ENCODE measurements at regions not wholly inside any gene's neighbourhood (a gene's known extent, or its start where the extent isn't known, plus 50 kb on each side); places are given as distances from the start of the nearest gene placed in this dataset.
A peak's percentile ranks its signal among the peaks of the same experiment; 100 is the strongest.
"Not testable (repeated sequence)": the region's sequence is repeated elsewhere in the genome, so short reads cannot be mapped to it uniquely, and the experiment has no call there.

DNA sequence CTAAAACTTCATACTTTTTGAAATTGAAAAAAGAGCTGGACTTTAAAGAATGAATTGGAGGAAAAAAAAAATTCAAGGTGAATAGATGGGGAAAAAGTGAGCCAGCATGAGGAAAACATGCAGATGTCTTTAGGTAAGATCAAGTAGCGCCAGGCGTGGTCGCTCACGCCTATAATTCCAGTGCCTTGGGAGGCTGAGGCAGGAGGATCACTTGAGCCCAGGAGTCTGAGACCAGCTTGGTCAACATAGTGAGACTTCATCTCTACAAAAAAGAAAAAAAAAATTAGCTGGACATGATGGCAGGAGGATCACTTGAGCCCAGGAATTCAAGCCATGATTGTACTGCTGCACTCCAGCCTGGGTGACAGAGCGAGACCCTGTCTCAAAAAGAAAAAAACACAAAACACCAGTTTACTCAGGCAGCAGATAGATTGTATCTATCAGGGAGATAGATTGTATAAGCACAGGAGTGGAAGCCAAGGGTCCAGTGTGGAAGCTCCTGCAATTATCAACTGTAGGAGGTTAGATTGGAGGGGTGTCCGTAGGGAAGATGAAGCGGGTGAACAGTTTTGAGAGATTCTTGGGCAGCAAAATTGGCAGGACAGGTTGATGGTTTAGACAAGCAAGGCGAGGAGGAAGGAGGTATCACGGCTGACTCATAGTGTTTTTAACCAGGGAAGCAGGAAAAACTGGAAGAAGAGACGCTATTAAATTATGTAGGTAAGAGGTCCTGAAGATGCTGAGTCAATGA, 97.6 kb upstream of the ZNF217 start:
- no peak for DNase-seq

DNA sequence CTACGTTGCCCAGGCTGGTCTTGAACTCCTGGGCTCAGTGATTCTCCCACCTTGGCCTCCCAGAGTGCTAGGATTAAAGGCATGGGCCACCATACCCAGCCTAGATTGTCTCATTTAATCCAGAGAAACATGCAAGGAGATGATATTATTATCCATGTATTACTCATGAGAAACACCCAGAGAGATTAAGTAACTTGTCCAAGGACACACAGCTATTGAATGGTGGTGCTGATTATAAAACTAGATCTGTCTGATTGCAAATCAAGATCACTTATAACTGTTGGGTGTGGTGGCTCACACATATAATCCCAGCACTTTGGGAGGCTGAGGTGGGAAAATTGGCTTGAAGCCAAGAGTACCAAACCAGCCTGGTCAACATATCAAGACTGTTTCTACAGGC, 94.4 kb upstream of the ZNF217 start:
- DNase-seq = no peak

DNA sequence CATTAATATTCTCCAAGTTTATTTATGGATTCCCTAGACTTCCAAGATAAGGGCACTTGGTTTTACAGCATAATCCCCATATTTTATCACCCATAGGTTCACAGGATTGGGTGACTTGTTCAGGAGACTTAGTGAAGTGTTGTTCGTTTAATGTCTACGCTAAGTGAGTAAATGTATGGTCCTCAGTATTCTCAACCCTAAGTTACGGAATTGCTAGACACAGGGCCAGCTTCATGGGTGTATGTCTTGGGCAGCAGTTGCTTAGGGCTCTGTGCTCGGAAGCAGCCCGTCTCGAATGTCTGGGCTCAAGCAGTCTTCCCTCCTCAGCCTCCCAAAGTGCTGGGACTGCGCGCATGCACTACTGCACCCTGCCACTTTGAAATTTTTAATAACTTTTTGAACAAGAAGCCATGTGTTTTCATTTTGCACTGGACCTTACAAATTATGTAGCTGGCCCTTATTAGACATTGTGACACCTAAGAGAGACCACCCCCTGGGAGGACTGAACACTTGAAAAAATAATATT, 91.5 kb upstream of the ZNF217 start:
- no peak for DNase-seq

DNA sequence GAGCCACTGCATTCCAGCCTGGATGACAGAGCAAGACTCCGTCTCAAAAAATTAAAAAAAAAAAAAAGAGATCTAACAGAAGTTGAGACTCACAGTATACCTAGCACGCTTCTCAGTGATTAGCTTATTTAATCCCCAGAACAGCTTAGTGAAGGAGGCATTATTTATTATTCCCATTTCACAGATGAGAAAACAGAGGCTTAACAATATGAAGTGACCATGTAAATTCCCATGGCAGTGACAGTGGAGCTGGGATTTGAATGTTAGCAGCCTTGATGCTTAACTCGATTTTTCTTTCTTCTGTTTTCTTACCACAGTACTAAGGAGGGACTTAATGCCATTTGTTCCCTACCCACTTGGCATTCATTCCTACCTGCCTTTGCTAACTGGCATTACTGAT, 89.9 kb upstream of the ZNF217 start:
- no peak for DNase-seq

DNA sequence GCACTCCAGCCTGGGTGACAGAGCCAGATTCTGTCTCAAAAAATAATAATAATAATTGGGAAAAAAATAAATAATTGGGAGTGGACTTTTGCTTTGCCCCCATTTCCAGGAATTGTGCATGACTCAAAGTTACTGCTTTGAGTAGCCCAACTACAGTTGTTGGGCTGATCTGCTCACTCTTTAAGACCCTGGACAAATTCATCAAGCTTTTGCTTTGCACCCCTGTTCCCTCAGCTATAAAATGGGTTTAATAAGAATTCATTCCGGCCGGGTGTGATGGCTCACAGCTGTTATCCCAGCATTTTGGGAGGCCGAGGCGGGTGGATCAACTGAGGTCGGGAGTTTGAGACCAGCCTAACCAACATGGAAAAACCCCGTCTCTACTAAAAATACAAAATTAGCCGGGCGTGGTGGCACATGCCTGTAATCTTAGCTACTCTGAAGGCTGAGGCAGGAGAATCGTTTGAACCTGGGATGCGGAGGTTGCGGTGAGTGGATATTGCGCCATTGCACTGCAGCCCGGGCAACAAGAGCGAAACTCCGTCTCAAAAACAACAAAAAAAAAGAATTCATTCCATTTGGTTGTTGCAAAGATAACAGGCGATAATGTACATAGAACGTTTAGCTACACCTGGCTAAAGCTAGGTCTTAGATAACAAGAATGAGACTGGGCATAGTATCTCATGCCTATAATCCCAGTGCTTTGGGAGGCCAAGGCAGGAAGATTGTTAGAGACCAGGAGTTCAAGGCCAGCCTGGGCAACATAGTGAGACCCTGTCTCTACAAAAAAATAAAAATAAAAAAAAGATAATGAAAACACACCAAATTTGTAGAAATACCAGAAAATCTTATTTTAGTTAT, 87.9 kb upstream of the ZNF217 start:
- DNase-seq = no peak

DNA sequence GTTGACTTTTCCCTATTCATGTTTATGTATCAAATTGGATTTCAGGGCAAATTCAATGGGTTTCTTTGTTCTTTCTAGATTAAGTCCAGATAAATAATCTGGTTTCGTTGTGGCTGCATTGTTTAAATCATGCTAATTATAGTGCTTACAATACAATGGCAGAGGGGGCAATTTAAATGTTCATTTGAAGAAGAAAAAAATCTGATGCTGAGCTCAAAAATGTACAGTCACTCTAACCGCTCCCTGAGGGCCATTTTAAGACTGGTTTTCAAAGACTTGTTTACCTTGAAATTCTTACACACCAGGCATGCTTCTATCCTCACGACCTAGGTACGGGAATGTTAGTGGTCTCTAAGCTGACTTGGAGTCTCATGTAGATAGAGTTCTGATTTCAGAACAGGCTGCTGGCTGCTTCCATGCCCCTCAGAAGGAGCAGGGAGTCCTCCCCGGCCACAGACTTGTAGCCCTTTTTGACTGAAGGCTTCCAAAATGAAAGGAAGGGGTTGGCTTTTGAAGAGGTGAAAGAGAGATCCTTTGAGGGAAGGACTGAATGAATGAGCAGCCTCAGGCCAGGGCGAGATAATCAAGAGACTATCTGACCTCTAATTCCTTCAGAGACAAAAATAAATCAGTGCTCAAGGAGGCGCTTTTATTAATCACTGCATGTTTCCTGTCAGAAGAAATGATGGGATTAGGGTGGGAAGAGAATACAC, 86.1 kb upstream of the ZNF217 start:
- no peak for DNase-seq

DNA sequence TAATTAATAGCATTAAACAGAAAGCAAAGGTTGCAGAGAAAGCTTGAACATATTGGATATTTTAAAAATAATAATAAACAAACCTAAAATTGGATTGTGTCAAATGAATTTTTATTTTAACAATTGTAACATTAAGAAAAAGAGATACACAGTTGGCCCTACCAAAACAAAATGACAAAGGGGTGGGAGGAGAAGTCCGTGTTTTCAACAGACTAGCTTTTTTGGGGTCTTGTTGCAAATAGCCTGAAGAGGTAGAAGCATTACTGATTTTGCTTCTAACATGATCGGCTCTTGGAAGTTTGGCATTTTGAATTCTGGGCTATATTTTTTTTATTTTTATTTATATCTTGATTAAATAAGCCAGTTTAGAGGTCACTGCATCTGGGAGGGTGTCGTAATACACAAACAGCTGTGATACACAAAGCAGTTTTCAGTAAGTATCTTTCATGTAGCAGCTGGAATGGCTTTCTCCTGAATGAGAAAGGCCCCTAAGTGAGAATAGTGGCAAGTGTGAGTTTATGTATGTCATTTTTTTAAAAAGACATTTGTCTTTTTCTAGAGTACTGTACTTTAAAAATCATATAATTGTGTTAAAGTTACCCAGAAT, 85.5 kb upstream of the ZNF217 start:
- DNase-seq = no peak

DNA sequence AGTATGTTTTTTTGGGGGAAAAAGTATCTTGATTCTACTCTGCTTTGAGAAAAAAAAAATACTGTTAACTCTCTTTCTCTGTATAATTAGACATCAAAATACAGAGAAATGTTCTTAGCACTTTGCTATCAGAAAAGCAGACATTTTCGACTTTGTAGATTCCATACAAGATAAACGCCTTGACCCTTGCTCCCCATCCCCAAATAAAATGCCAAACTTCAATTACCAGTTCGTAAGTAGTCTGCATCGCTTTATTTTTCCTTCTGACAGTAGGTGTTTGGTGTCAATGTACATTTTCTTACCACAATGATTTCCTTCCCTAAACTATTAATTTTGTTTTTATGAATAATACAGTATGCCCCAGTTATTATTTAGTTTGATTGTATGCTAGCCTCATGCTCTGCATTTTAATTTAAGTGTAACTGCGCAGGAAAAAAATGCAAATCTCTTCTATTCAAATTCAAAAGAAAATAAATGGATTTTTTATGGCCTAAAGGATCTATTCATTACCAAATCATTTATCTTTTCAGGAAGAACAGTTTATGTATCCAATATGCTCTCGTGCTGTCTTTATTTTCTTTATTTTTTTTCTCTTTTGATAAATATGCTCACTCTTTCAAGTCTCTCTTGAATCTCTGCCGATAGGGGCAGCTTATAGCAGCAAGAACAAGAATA, 84.8 kb upstream of the ZNF217 start:
- no peak for DNase-seq

DNA sequence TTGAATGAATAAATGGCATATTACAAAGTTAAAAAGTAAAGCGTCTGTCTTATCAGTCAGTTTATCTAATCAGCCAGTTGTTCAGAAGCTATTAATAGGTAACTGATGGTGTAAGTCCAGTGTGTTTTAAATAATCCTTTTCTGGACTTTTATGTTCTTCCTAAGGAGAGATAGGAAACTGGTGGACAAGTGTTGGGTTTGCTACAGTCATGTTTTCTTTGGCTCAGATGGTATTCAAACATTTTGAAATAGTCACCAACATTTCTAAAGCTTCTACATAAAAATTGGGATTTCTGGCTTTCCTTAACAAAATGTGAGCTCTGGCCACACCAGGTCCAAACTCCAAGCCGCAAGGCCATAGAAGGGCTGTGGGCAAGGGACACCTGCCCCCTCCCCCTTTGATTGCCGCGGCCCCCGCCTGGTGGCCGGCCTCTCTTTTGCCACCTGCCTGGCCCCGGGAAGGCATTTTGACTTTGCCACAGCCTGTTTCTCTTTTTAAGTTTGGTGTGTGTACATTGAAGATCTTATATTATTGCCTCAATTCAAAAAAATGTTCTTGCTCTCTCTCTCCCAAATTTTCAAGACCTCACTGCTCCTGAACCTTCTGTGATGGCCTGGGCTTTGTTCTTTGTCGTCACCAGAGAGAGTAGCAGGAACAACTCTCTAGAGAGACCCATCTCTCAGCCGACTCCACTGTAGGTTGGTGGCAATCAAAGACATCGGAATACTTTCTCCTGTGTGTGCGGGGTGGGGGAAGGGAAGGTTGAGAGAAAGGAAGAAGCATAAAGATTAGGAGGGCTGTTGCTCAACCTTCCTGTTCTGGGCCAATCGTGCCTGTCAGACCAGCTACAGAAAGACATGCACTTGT, 84.0 kb upstream of the ZNF217 start:
- DNase-seq = no peak

DNA sequence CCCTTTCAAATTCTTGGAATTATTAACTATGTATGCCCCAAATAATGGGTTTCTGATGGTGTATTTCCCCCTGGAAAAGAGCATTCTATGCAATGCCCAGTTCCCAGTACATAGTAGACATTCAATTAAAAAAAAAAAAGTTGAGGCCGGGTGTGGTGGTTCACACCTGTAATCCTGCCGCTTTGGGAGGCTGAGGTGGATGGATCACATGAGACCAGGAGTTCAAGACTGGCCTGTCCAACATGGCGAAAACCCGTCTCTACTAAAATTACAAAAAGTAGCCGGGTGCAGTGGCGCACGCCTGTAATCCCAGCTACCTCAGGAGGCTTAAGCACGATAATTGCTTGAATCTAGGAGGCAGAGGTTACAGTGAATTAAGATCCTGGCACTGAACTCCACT, 83.3 kb upstream of the ZNF217 start:
- no peak for DNase-seq

DNA sequence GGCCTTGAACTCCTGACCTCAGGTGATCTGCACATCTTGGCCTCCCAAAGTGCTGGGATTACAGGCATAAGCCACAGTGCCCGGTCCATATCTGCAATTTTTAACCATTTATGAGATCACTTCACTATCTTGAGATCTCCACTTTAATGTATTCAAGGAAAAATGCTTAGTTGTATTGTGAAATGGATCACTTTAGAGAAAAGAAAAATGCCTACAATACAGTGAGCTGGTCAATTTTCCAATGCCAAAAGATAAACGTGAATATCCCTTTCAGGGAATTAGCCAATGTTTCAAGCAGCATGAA, 82.8 kb upstream of the ZNF217 start:
- DNase-seq = no peak

DNA sequence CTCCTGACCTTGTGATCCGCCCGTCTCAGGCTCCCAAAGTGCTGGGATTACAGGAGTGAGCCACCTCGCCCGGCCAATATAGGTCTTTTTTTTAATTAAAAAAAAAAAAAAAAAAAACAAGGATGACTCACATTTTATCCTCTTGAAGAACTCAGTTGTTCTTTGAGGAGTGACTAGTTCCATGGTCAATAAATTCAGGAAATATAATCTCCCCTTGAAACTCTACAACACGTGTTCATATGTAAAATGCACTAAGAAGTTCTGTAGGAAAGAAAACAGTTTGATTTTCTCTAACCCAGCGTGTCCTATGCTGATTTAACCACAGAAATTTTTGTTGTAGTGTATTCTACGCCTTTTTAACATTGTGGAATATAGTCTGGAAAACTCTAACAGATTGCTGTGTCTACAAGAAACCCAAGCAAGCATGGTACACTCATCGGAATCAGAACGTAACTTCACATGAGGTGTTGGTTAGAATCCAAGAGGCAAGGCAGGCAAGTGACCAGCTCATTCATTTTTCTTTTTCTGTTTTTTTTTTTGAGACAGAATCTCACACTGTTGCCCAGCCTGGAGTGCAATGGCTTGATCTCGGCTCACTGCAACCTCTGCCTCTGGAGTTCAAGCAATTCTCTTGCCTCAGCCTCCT, 79.0 kb upstream of the ZNF217 start:
- peak; percentile 57 for DNase-seq

DNA sequence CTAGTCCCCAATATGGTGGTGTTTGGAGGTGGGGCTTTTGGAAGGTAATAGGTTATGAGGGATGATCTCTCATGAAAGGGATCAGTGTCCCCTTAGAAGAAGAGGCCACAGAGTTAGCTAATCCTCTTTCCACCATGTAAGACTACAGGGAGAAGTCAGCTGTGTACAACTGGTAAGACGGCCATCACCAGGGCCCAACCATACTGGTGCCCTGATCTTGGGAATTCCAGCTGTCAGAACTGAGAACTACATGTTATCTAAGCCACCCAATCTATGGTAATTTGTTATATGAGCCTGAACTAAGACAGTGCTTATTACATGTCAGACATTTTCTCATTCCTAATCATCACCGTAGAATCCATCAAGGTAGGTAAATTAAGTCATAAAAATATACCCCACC, 77.7 kb upstream of the ZNF217 start:
- DNase-seq = no peak

DNA sequence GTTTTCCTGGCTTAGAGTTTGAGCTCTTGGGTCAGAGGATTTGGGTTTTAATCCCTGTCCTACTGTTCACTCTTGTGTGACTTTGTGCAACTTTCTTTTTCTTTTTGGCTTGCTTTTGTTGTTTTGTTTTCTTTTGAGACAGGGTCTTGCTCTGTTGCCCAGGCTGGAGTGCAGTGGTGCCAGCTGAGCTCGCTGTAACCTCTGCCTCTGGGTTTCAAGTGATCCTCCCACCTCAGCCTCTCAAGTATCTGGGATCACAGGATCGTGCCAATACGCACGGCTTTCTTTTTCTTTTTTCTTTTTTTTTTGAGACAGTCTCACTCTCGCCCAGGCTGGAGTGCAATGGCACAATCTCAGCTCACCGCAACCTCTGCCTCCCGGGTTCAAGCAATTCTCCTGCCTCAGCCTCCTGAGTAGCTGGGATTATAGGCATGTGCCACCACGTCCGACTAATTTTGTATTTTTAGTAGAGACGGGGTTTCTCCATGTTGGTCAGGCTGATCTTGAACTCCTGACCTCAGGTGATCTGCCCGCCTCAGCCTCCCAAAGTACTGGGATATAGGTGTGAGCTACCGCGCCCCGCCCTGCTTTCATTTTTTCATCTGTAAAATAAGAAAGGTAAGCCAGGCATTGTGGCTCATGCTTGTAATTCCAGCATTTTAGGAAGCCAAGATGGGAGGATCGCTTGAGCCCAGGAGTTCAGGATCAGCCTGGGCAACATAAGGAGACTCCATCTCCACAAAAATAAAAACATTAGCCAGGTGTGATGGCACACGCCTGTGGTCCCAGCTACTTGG, 76.1 kb upstream of the ZNF217 start:
- not testable (repeated sequence) for DNase-seq

DNA sequence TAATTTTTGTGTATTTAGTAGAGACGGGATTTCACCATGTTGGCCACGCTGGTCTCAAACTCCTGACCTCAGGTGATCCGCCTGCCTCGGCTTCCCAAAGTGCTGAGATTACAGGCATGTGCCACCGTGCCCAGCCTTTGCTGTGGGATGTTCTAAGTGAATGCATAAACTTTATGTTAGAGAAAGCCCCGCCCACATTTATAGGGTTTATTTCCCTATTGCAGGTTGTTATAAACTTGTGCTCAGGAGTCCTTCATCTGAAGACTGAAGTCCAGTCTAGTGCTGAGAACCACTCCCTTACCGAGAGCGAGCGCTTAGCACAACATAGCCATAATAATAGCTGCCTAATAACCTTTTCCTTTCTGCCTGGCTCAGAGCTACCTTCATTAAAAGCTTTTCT, 75.4 kb upstream of the ZNF217 start:
- no peak for DNase-seq

DNA sequence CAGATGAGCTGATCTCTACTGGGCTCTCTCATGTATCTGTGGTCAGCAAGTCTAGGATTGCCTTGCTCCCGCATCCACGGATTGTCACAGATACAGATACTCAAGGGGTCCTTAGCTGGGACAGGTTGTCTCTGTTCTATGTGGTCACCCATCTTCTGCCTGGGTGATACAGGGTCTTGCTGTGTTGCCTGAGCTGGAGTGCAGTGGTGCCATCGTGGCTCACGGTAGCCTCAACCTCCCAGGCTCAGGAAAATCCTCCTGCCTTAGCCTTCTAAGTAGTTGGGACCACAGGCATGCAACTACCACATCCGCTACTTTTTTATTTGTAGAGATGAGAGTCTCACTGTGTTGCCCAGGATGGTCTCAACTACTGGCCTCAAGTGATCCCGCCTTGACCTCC, 72.5 kb upstream of the ZNF217 start:
- DNase-seq = no peak

DNA sequence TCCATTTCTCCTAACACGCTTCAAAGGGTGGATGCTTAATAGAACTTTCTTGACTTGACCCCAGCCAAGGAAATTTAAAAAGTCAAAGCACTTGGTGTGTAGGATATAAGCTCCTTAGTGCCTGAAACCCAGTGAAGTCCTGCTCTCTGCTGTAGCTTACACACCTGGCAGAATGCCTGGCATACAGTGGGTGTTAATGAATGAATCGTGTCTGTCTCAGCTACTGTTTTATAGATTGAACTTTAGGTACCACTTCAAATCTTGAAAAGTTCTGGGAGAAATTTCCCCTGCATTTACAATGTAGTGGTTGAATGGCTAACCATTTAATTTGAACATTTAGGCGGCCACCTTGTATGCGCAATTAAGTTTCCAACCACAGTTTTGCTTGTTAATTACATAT, 70.5 kb upstream of the ZNF217 start:
- DNase-seq = no peak

DNA sequence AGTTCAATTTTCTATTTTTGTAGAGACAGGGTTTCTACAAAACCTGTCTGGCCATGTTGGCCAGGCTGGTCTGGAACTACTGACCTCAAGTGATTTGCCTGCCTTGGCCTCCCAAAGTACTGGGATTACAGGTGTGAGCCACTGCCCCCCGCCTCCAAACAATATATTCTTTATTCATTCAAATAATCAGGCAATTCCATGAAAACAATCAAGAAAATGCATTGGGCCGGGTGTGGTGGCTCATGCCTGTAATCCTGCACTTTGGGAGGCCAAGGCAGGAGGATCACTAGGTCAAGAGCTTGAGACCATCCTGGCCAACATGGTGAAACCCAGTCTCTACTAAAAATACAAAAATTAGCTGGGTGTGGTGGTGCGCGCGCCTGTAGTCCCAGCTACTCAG, 69.9 kb upstream of the ZNF217 start:
- not testable (repeated sequence) for DNase-seq

DNA sequence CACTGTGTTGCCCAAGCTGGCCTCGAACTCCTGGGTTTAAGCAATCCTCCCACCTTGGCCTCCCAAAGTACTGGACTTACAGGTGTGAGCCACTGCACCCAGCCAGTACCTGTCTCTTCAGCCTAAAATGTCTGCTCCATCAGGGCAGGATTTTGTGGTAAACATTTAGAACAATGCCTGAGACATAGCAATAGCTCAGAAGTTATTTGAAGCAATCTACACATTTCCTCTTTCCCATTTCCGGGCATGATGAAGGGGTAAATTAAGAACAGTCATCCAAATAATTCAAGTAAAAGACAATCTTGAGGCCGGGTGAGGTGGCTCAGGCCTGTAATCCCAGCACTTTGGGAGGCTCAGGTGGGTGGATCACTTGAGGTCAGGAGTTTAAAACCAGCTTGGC, 69.0 kb upstream of the ZNF217 start:
- no peak for DNase-seq

DNA sequence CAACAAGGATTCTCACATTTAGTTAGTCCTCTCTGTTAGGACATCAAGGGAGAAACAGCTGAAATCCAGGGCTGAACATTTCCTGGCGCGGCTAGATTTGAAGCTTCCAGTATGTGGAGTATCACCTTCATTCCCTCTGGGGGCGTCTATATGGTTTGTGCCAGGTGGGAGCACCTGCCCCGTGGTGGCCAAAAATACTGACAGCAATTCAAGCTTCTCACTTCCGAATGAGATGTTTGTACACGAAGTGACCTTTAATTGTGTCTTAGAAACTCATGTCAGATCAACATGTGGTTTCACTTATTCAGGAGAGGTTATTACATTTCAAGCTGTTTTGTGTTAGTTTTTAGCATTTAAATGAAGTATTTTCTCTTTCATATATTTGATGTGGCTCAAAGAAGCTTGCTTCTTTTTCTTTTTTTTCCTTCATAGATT, 67.3 kb upstream of the ZNF217 start:
- DNase-seq = no peak
